ENCODE measurements at regions not wholly inside any gene's neighbourhood (a gene's known extent, or its start where the extent isn't known, plus 50 kb on each side); places are given as distances from the start of the nearest gene placed in this dataset.

DNA sequence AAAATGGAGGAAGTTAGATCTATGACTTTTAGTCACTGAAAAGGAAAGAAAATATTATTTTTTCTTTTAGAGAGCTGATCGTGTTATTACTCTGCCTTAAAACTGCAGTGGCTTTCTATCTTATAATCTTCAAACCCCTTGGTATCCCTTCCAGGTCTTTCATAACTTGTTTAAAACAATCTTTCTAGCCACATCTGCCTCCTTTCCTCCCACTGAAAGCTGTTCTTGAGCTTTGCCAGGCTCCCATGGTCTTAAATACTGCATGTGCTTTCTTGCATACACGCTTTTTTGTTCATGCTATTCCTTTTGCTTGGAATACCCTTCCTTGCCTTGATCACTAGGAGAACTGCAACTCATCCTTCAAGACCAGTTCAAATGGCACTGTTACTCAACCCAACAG, 65.9 kb upstream of the GADD45A start (continued):
- TF ChIP-seq PAX8 (IDR thresholded peaks at IDR 0.05) = no peak
- TF ChIP-seq, protein P1, sequence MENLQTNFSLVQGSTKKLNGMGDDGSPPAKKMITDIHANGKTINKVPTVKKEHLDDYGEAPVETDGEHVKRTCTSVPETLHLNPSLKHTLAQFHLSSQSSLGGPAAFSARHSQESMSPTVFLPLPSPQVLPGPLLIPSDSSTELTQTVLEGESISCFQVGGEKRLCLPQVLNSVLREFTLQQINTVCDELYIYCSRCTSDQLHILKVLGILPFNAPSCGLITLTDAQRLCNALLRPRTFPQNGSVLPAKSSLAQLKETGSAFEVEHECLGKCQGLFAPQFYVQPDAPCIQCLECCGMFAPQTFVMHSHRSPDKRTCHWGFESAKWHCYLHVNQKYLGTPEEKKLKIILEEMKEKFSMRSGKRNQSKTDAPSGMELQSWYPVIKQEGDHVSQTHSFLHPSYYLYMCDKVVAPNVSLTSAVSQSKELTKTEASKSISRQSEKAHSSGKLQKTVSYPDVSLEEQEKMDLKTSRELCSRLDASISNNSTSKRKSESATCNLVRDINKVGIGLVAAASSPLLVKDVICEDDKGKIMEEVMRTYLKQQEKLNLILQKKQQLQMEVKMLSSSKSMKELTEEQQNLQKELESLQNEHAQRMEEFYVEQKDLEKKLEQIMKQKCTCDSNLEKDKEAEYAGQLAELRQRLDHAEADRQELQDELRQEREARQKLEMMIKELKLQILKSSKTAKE (IDR thresholded peaks at IDR 0.05; ENCODE audit: low read depth, poor library complexity, severe bottlenecking) = no peak

- SMC1A ChIA-PET (ENCODE audit: uncharacterized antibody, unreplicated experiment) = interaction anchor here (1.6 kb wide), 1 partner anchor 136 kb away, joined by 4 read pairs; no protein-coding TSS in a partner anchor
- 48% methylated on average over 3 of the region's 3 CpGs for whole genome bisulfite sequencing (ENCODE audit: insufficient coverage, insufficient replicate concordance, low lambda C conversion rate, missing lambda C conversion rate)
- BruUV-seq (replicated peaks) = no TSS peak
- TF ChIP-seq ETV6 (conservative IDR thresholded peaks at IDR 0.05 in 1 of 2, IDR thresholded peaks at IDR 0.05 in 1 of 2; ENCODE audit: borderline replicate concordance in 1 of 2, low read depth in 1 of 2) (no peak), POLR2AphosphoS5 (IDR thresholded peaks at IDR 0.05; ENCODE audit: low read length) (no peak), RELA (IDR thresholded peaks at IDR 0.05; ENCODE audit: borderline replicate concordance, partially characterized antibody) (no peak), CREB1 (IDR thresholded peaks at IDR 0.05; ENCODE audit: low read depth) (no peak), MYC (IDR thresholded peaks at IDR 0.05; ENCODE audit: insufficient read depth, insufficient read length, insufficient replicate concordance, low read length, severe bottlenecking) (no peak), NR2C1 (IDR thresholded peaks at IDR 0.05) (no peak), IRF4 (IDR thresholded peaks at IDR 0.05; ENCODE audit: low read depth, low read length) (no peak), POLR2AphosphoS2 (IDR thresholded peaks at IDR 0.05; ENCODE audit: low read depth, low read length) (no peak), RELB (IDR thresholded peaks at IDR 0.05; ENCODE audit: low read depth) (no peak), RAD51 (IDR thresholded peaks at IDR 0.05) (no peak)
- TF ChIP-seq, protein P1 (IDR thresholded peaks at IDR 0.05; ENCODE audit: low read depth, poor library complexity, severe bottlenecking) = no peak
- TF ChIP-seq, protein P2, sequence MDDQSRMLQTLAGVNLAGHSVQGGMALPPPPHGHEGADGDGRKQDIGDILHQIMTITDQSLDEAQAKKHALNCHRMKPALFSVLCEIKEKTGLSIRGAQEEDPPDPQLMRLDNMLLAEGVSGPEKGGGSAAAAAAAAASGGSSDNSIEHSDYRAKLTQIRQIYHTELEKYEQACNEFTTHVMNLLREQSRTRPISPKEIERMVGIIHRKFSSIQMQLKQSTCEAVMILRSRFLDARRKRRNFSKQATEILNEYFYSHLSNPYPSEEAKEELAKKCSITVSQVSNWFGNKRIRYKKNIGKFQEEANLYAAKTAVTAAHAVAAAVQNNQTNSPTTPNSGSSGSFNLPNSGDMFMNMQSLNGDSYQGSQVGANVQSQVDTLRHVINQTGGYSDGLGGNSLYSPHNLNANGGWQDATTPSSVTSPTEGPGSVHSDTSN (IDR thresholded peaks at IDR 0.05; ENCODE audit: insufficient replicate concordance, low read depth, low read length) = no peak
- TF ChIP-seq, protein P3, sequence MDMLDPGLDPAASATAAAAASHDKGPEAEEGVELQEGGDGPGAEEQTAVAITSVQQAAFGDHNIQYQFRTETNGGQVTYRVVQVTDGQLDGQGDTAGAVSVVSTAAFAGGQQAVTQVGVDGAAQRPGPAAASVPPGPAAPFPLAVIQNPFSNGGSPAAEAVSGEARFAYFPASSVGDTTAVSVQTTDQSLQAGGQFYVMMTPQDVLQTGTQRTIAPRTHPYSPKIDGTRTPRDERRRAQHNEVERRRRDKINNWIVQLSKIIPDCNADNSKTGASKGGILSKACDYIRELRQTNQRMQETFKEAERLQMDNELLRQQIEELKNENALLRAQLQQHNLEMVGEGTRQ (IDR thresholded peaks at IDR 0.05; ENCODE audit: borderline replicate concordance, low read depth, low read length) = no peak
These were observed 61.1 kb upstream of the GADD45A start for GRCh38 chr1:67623906-67624305.

More at GRCh38 chr1:67623906-67624305, 61.1 kb upstream of the GADD45A start:
- Histone ChIP-seq H3K27me3 (replicated peaks in 1 of 2; ENCODE audit: control insufficient read depth in 2 of 2, insufficient read depth in 2 of 2, low read length in 1 of 2) (no peaks in the 10 kb centered on the region; a peak in 1 of 4 replicates), H3K9me3 (replicated peaks; ENCODE audit: control insufficient read depth, insufficient read depth, low read length) (no peaks in the 10 kb centered on the region), H3K4me3 (no peak overlapping the region), H2AFZ (ENCODE audit: control insufficient read depth, low read depth, low read length) (no peak overlapping the region), H3K79me2 (ENCODE audit: control insufficient read depth, insufficient read depth, low read length) (no peaks in the 10 kb centered on the region), H3K36me3 (ENCODE audit: control insufficient read depth in 2 of 2, insufficient read depth in 2 of 2, low read length in 1 of 2) (no peaks in the 10 kb centered on the region), H3K4me2 (ENCODE audit: control insufficient read depth, insufficient read depth) (no peak overlapping the region), H3K27ac (ENCODE audit: control insufficient read depth, insufficient read depth) (no peak overlapping the region), H4K20me1 (ENCODE audit: control insufficient read depth, insufficient read depth) (no peaks in the 10 kb centered on the region), H3K4me1 (ENCODE audit: control insufficient read depth, insufficient read depth, low read length) (no peaks in the 10 kb centered on the region), H3K9ac (ENCODE audit: control insufficient read depth, insufficient read depth, low read length) (no peak overlapping the region)
- in situ Hi-C loops (cut with MboI) = no loop called here
- POLR2A ChIA-PET = interaction anchor here (0.6 to 1.1 kb wide), 2 partner anchors 33 to 61 kb away, joined by 3 read pairs; partner anchors contain the start of gene GADD45A
- no peak for ATAC-seq
- RAD21 ChIA-PET (ENCODE audit: unreplicated experiment) = interaction anchor here (0.9 kb wide), 1 partner anchor 57 kb away, joined by 3 read pairs; no protein-coding TSS in a partner anchor
- CTCF ChIA-PET = interaction anchor here (1.2 to 1.8 kb wide), 2 partner anchors 20 to 88 kb away, joined by 3 to 7 read pairs; no protein-coding TSS in a partner anchor
- intact Hi-C loops (cut with micrococcal nuclease; ENCODE audit: unreplicated experiment) = no loop called here
- no peak for DNase-seq (ENCODE audit: low read depth, low spot score)
- FAIRE-seq = no peak

All from GM12878 (cell line).